ENCODE measurements at regions not wholly inside any gene's neighbourhood (a gene's known extent, or its start where the extent isn't known, plus 50 kb on each side); places are given as distances from the start of the nearest gene placed in this dataset.

- peak; percentile 55 for DNase-seq (ENCODE audit: low spot score)
These were observed 104.5 kb upstream of the TAF1B start for GRCh38 chr2:9738535-9739496.

- peak; percentile 53 for DNase-seq (ENCODE audit: low spot score)
These were observed 103.7 kb upstream of the TAF1B start for GRCh38 chr2:9739531-9739964.

GRCh38 chr2:9740382-9741073 lies 102.7 kb upstream of the TAF1B start:
- DNase-seq (ENCODE audit: low spot score) = no peak

GRCh38 chr2:9741110-9741509 lies 102.2 kb upstream of the TAF1B start:
- no peak for DNase-seq (ENCODE audit: low spot score)

- no peak for DNase-seq (ENCODE audit: low spot score)
These were observed 100.7 kb upstream of the TAF1B start for GRCh38 chr2:9742601-9743000.

GRCh38 chr2:9744256-9745004 lies 98.8 kb upstream of the TAF1B start:
- no peak for DNase-seq (ENCODE audit: low spot score)

GRCh38 chr2:9745153-9745899 lies 97.9 kb upstream of the TAF1B start:
- no peak for DNase-seq (ENCODE audit: low spot score)

- DNase-seq (ENCODE audit: low spot score) = no peak
These were observed 95.9 kb upstream of the TAF1B start for GRCh38 chr2:9747396-9747795.

GRCh38 chr2:9748577-9748976 lies 94.7 kb upstream of the TAF1B start:
- DNase-seq (ENCODE audit: low spot score) = no peak

GRCh38 chr2:9749546-9750223 lies 93.6 kb upstream of the TAF1B start:
- no peak for DNase-seq (ENCODE audit: low spot score)

- no peak for DNase-seq (ENCODE audit: low spot score)
These were observed 92.8 kb upstream of the TAF1B start for GRCh38 chr2:9750224-9751215.

- DNase-seq (ENCODE audit: low spot score) = no peak
These were observed 91.4 kb upstream of the TAF1B start for GRCh38 chr2:9751831-9752230.

GRCh38 chr2:9752441-9753275 lies 90.6 kb upstream of the TAF1B start:
- peak; percentile 63 for DNase-seq (ENCODE audit: low spot score)

GRCh38 chr2:9753276-9753600 lies 90.0 kb upstream of the TAF1B start:
- peak; percentile 86 for DNase-seq (ENCODE audit: low spot score)

GRCh38 chr2:9753665-9754531 lies 89.4 kb upstream of the TAF1B start:
- DNase-seq (ENCODE audit: low spot score) = no peak

- no peak for DNase-seq (ENCODE audit: low spot score)
These were observed 88.8 kb upstream of the TAF1B start for GRCh38 chr2:9754532-9754887.

- DNase-seq (ENCODE audit: low spot score) = no peak
These were observed 88.3 kb upstream of the TAF1B start for GRCh38 chr2:9755008-9755407.

- DNase-seq (ENCODE audit: low spot score) = no peak
These were observed 87.6 kb upstream of the TAF1B start for GRCh38 chr2:9755638-9756037.

Data from hepatic stellate cell (primary cell).